Type B pancreatic cell (in vitro differentiated cells): ENCODE measurements at regions not wholly inside any gene's neighbourhood (a gene's known extent, or its start where the extent isn't known, plus 50 kb on each side); places are given as distances from the start of the nearest gene placed in this dataset.

Experiments used
- DNase-seq: peaks from one replicate; pipeline ENCODE4 v3.0.0; 2021; ENCODE audit warnings: mixed read lengths; ENCODE audit not compliant: unreplicated experiment; ENCODE audit errors: extremely low spot score
- H3K27ac Mint-ChIP-seq: 2 replicates; pipeline ENCODE4 v1.8.0; 2021; ENCODE audit warnings: mild to moderate bottlenecking, mixed read lengths
- H3K27me3 Mint-ChIP-seq: 2 replicates; pipeline ENCODE4 v1.8.0; 2021; ENCODE audit warnings: mixed read lengths
- H3K36me3 Mint-ChIP-seq: 2 replicates; pipeline ENCODE4 v1.8.0; 2021; ENCODE audit warnings: mixed read lengths
- H3K4me1 Mint-ChIP-seq: one replicate; pipeline ENCODE4 v1.8.0; 2021; ENCODE audit warnings: mixed read lengths; ENCODE audit not compliant: unreplicated experiment
- H3K4me3 Mint-ChIP-seq: 2 replicates; pipeline ENCODE4 v1.8.0; 2021; ENCODE audit warnings: mild to moderate bottlenecking, mixed read lengths
- H3K9me3 Mint-ChIP-seq: 2 replicates; pipeline ENCODE4 v1.8.0; 2021; ENCODE audit warnings: mixed read lengths
- CTCF ChIP-seq: fragments of 200-600 bp; sonication (generic); conservative IDR thresholded peaks from 2 replicates; pipeline ENCODE4 v1.5.0; 2021; ENCODE audit warnings: antibody characterized with exemption, mild to moderate bottlenecking

DNA sequence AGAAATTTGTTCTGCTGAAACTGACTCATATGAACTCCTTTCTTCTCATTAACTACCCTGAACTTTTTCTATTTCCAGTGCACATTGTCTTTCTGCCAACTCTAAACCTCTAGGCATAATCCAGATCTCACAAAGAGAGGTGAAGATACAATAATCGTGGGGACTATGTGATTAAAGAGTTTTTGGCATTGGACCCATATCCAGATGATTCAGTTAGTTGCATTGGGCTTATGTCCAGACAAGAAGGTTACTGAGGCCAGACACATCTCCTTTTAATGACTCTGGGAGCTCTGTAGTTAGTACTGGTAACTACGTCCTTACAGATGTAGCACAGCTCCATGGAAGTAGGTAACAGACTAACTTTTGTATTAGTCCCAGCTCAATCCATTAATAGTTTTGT lies 273.0 kb downstream of the CASP12 start:
- Mint-ChIP-seq H3K9me3 (no peaks in the 10 kb centered on the region), H3K27ac (no peak overlapping the region), H3K27me3 (no peaks in the 10 kb centered on the region), H3K4me3 (no peak overlapping the region), H3K4me1 (no peaks in the 10 kb centered on the region), H3K36me3 (no peaks in the 10 kb centered on the region)
- no peak for TF ChIP-seq CTCF
- DNase-seq, result no peak

GRCh38 chr11:104624021-104624420 lies 274.2 kb downstream of the CASP12 start:
- H3K27ac Mint-ChIP-seq, result no peak overlapping the region
- no peak overlapping the region for H3K4me3 Mint-ChIP-seq
- no peak for TF ChIP-seq CTCF
- no peaks in the 10 kb centered on the region for H3K9me3 Mint-ChIP-seq
- H3K4me1 Mint-ChIP-seq, result no peaks in the 10 kb centered on the region
- no peaks in the 10 kb centered on the region for H3K27me3 Mint-ChIP-seq
- no peaks in the 10 kb centered on the region for H3K36me3 Mint-ChIP-seq
- DNase-seq, result no peak

- no peak for DNase-seq
- Mint-ChIP-seq H3K9me3 (no peaks in the 10 kb centered on the region), H3K27ac (no peak overlapping the region), H3K27me3 (no peaks in the 10 kb centered on the region), H3K4me1 (no peaks in the 10 kb centered on the region), H3K36me3 (no peaks in the 10 kb centered on the region), H3K4me3 (no peak overlapping the region)
- TF ChIP-seq CTCF, result no peak
Measured at GRCh38 chr11:104623518-104623917, 274.7 kb downstream of the CASP12 start.

- Mint-ChIP-seq H3K4me3 (no peak overlapping the region), H3K36me3 (no peaks in the 10 kb centered on the region)
- DNase-seq, result no peak
Measured at GRCh38 chr11:104620991-104621390, 277.3 kb downstream of the CASP12 start.

GRCh38 chr11:104619751-104620150 lies 278.5 kb downstream of the CASP12 start:
- DNase-seq, result no peak
- Mint-ChIP-seq H3K9me3 (peaks cover 12% of the 10 kb centered on the region), H3K4me3 (no peak overlapping the region), H3K27me3 (no peaks in the 10 kb centered on the region), H3K4me1 (no peaks in the 10 kb centered on the region), H3K36me3 (no peaks in the 10 kb centered on the region), H3K27ac (no peak overlapping the region)
- no peak for TF ChIP-seq CTCF

More at GRCh38 chr11:104620991-104621390, 277.3 kb downstream of the CASP12 start:
- Mint-ChIP-seq H3K9me3 (peaks cover 7% of the 10 kb centered on the region), H3K27ac (no peak overlapping the region), H3K4me1 (no peaks in the 10 kb centered on the region), H3K27me3 (no peaks in the 10 kb centered on the region)
- TF ChIP-seq CTCF, result no peak

- no peaks in the 10 kb centered on the region for H3K27me3 Mint-ChIP-seq
- H3K4me1 Mint-ChIP-seq, result no peaks in the 10 kb centered on the region
- TF ChIP-seq CTCF, result no peak
- H3K4me3 Mint-ChIP-seq, result no peak overlapping the region
- H3K9me3 Mint-ChIP-seq, result peaks cover 12% of the 10 kb centered on the region
- no peak overlapping the region for H3K27ac Mint-ChIP-seq
- DNase-seq, result no peak
- no peaks in the 10 kb centered on the region for H3K36me3 Mint-ChIP-seq
Measured at GRCh38 chr11:104618954-104619353, 279.3 kb downstream of the CASP12 start.
